Uterus (tissue), 3 donors: ENCODE measurements at regions not wholly inside any gene's neighbourhood (a gene's known extent, or its start where the extent isn't known, plus 50 kb on each side); places are given as distances from the start of the nearest gene placed in this dataset.

Experiments used
- DNase-seq, 2 donors: peaks; one replicate each; pipeline ENCODE4 v3.0.0-alpha.2; 2019 to 2020
- H3K27ac ChIP-seq, 2 donors: fragments of 200-600 bp; sonication (generic); 1 replicate in 1 of 2; 2 replicates in 1 of 2; pipeline ENCODE4 v1.5.1; 2016 to 2018
- H3K27me3 ChIP-seq, 2 donors: fragments of 200-600 bp; sonication (generic); one replicate each; pipeline ENCODE4 v1.5.1; 2018 to 2019; ENCODE audit warnings: control low read depth in 1 of 2
- H3K36me3 ChIP-seq, 2 donors: fragments of 200-600 bp; sonication (generic); one replicate each; pipeline ENCODE4 v1.5.1; 2019; ENCODE audit warnings: control low read depth in 1 of 2
- H3K4me1 ChIP-seq, 2 donors: fragments of 200-600 bp; sonication (generic); one replicate each; pipeline ENCODE4 v1.5.1; 2018 to 2019; ENCODE audit warnings: control low read depth in 1 of 2
- H3K4me3 ChIP-seq, 2 donors: fragments of 200-600 bp; sonication (generic); 1 replicate in 1 of 2; 2 replicates in 1 of 2; pipeline ENCODE4 v1.5.1; 2018 to 2019; ENCODE audit warnings: mild to moderate bottlenecking in 1 of 2
- H3K9me3 ChIP-seq, 2 donors: fragments of 200-600 bp; sonication (generic); one replicate each; pipeline ENCODE4 v1.5.1; 2019; ENCODE audit warnings: control low read depth in 1 of 2
- CTCF ChIP-seq, 4 experiments: fragments of 200-600 bp in 2 of 4; fragments of 450-650 bp in 2 of 4; sonication (generic) in 2 of 4; IDR thresholded peaks; one replicate each; pipeline ENCODE4 v1.5.1; 2016 to 2019; ENCODE audit warnings: antibody characterized with exemption in 4 of 4, mild to moderate bottlenecking in 2 of 4, moderate library complexity in 1 of 4
- POLR2A ChIP-seq, 2 donors: fragments of 450-650 bp; IDR thresholded peaks; one replicate each; pipeline ENCODE4 v1.6.1; 2016; ENCODE audit warnings: antibody characterized with exemption in 2 of 2, mild to moderate bottlenecking in 1 of 2, moderate library complexity in 1 of 2
- intact Hi-C: fragments of 100-400 bp; cut with DNase I; formaldehyde crosslinking; loops from one replicate; pipeline ENCODE4 v1.15.1; 2023; ENCODE audit warnings: low total_unique reads
- donor health status: DM: yes; HTN: yes; CAD: no.

GRCh38 chr6:164258421-164258820 lies 843.9 kb downstream of the QKI start:
- DNase-seq = no peak
- no peaks in the 10 kb centered on the region for H3K4me1 ChIP-seq
- H3K27me3 ChIP-seq = no peaks in the 10 kb centered on the region
- TF ChIP-seq POLR2A (IDR thresholded peaks at IDR 0.05) (no peak), CTCF (IDR thresholded peaks at IDR 0.05) (no peak)
- no peaks in the 10 kb centered on the region for H3K36me3 ChIP-seq
- intact Hi-C loops = no loop called here
- no peak overlapping the region for H3K27ac ChIP-seq
- no peaks in the 10 kb centered on the region for H3K9me3 ChIP-seq
- no peak overlapping the region for H3K4me3 ChIP-seq

DNA sequence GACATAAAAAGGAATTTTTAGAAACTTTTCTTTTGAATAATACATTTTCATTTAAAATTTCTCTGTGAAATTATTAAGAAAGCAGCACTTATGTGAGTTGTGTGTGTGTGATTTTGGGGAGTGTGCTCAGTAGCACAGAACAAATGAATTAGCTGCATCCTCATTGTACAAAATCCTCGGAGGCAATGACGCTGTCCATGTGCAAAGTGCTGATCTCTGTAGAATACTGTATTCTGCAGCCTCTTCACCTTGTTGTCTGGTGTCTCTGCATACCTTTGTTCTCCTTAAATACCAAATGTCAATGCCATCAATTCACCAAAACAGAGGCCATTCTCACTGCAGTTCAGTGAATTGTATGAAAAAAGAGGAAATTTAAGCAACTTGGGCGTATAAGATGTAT lies 838.4 kb downstream of the QKI start:
- no peak for DNase-seq
- TF ChIP-seq CTCF (IDR thresholded peaks at IDR 0.05) (no peak), POLR2A (IDR thresholded peaks at IDR 0.05) (no peak)
- Histone ChIP-seq H3K4me3 (no peak overlapping the region), H3K36me3 (no peaks in the 10 kb centered on the region), H3K27ac (no peak overlapping the region), H3K9me3 (no peaks in the 10 kb centered on the region), H3K27me3 (no peaks in the 10 kb centered on the region), H3K4me1 (no peaks in the 10 kb centered on the region)
- intact Hi-C loops = no loop called here

- Histone ChIP-seq H3K36me3 (no peaks in the 10 kb centered on the region), H3K27me3 (no peaks in the 10 kb centered on the region), H3K4me1 (no peaks in the 10 kb centered on the region), H3K27ac (no peak overlapping the region), H3K4me3 (no peak overlapping the region), H3K9me3 (no peaks in the 10 kb centered on the region)
- DNase-seq = no peak
- intact Hi-C loops = no loop called here
- TF ChIP-seq POLR2A (IDR thresholded peaks at IDR 0.05) (no peak), CTCF (IDR thresholded peaks at IDR 0.05) (no peak)
These were observed 837.8 kb downstream of the QKI start for GRCh38 chr6:164252291-164252690.

DNA sequence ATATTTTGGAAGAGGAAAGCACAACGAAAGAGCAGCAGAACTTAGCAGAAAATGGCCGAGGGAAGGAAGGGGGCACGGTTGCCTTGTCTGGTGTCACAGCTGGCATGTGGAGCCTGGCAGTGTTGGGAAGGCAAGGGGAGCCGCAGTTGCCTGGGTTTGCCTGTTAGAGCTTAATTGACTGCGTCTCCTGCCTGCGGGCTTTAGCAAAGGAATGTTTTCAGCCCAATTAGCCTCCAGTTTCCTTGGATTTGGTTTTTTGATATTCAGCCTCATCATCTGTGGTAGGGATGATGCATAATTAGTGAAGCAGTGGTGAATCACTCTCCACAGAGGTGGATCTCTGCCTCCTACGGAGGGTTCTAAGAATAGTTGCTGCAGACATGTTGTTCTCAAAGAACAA lies 832.6 kb downstream of the QKI start:
- Histone ChIP-seq H3K4me3 (no peak overlapping the region), H3K27me3 (no peaks in the 10 kb centered on the region), H3K4me1 (no peaks in the 10 kb centered on the region), H3K9me3 (no peaks in the 10 kb centered on the region), H3K27ac (no peak overlapping the region), H3K36me3 (no peaks in the 10 kb centered on the region)
- intact Hi-C loops = no loop called here
- no peak for DNase-seq
- TF ChIP-seq CTCF (IDR thresholded peaks at IDR 0.05) = no peak

DNA sequence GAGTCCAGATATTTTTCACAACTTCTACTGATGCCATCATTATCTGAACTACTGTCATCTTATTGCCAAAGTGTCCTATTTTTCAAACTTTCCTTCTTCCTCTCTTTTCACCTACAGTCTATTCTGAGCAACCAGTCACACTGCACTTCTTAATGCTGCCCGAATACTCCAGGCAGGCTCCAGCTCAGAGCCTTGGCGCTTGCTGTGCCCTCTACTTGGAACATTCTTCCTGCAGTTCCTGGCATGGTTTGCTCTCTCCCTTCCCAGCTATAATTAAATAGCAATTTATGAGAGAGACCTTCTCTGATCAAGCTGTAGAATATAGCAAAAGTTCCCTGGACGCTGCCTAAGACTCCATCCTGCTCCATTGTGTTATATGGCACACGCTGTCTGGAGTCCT lies 831.6 kb downstream of the QKI start:
- H3K4me3 ChIP-seq = no peak overlapping the region
- H3K9me3 ChIP-seq = no peaks in the 10 kb centered on the region
- no peaks in the 10 kb centered on the region for H3K36me3 ChIP-seq
- H3K4me1 ChIP-seq = no peaks in the 10 kb centered on the region
- no peak overlapping the region for H3K27ac ChIP-seq
- no peak for TF ChIP-seq POLR2A (IDR thresholded peaks at IDR 0.05)
- no peak for TF ChIP-seq CTCF (IDR thresholded peaks at IDR 0.05)
- no peaks in the 10 kb centered on the region for H3K27me3 ChIP-seq
- intact Hi-C loops = no loop called here
- no peak for DNase-seq
